Thyroid gland (tissue), 4 donors: ENCODE measurements at regions not wholly inside any gene's neighbourhood (a gene's known extent, or its start where the extent isn't known, plus 50 kb on each side); places are given as distances from the start of the nearest gene placed in this dataset.

Experiments
- DNase-seq, 2 donors: peaks; one replicate each; pipeline ENCODE4 v3.0.0-alpha.2; 2019
- H3K27ac ChIP-seq, 3 donors: fragments of 200-600 bp; sonication (generic); 1 replicate in 2 of 3; 2 replicates in 1 of 3; pipeline ENCODE4 v1.5.1; 2016 to 2019; ENCODE audit warnings: mild to moderate bottlenecking in 1 of 3, moderate library complexity in 1 of 3
- H3K27me3 ChIP-seq: fragments of 200-600 bp; sonication (generic); one replicate; pipeline ENCODE4 v1.5.1; 2019
- H3K36me3 ChIP-seq, 2 donors: fragments of 200-600 bp; sonication (generic); one replicate each; pipeline ENCODE4 v1.5.1; 2016 to 2019
- H3K4me1 ChIP-seq, 2 donors: fragments of 200-600 bp; sonication (generic); one replicate each; pipeline ENCODE4 v1.5.1; 2017 to 2019
- H3K4me3 ChIP-seq, 3 donors: fragments of 200-600 bp; sonication (generic); replicated peaks in 1 of 3; 1 replicate in 2 of 3; 2 replicates in 1 of 3; pipeline ENCODE4 v1.5.1; 2016; ENCODE audit warnings: mild to moderate bottlenecking in 1 of 3
- H3K9me3 ChIP-seq: fragments of 200-600 bp; sonication (generic); one replicate; pipeline ENCODE4 v1.5.1; 2017
- CTCF ChIP-seq, 6 experiments: fragments of 200-600 bp in 3 of 6; fragments of 450-650 bp in 3 of 6; sonication (generic) in 3 of 6; IDR thresholded peaks; one replicate each; pipeline ENCODE4 v1.5.1; 2016 to 2019; ENCODE audit warnings: antibody characterized with exemption in 6 of 6, mild to moderate bottlenecking in 2 of 6, inconsistent platforms in 1 of 6, moderate library complexity in 1 of 6
- POLR2A ChIP-seq, 2 donors: fragments of 450-650 bp; IDR thresholded peaks; one replicate each; pipeline ENCODE4 v1.6.1; 2017; ENCODE audit warnings: antibody characterized with exemption in 2 of 2, mild to moderate bottlenecking in 2 of 2, moderate library complexity in 1 of 2
- WGBS, 2 donors: methylation state at CpG; one replicate each; pipeline ENCODE4 v1.1.5; 2017; 5-methylcytosine and 5-hydroxymethylcytosine counted together
- intact Hi-C: fragments of 100-400 bp; cut with DNase I; formaldehyde crosslinking; loops from one replicate; pipeline ENCODE4 v1.15.1; 2023

- 90 to 96% methylated on average over 6 of the region's 6 CpGs for WGBS, 2 donors
- Histone ChIP-seq H3K4me1 (no peaks in the 10 kb centered on the region), H3K27ac (no peak overlapping the region), H3K36me3 (no peaks in the 10 kb centered on the region), H3K27me3 (no peaks in the 10 kb centered on the region), H3K4me3 (no peak overlapping the region), H3K9me3 (no peaks in the 10 kb centered on the region)
- intact Hi-C loops: no loop called here
- TF ChIP-seq CTCF (IDR thresholded peaks at IDR 0.05) (no peak), POLR2A (IDR thresholded peaks at IDR 0.05) (no peak)
- no peak for DNase-seq
These were observed 408.0 kb downstream of the BRD1 start for GRCh38 chr22:49419661-49420060.

- no peak for DNase-seq
- no peaks in the 10 kb centered on the region for H3K27me3 ChIP-seq
- no peaks in the 10 kb centered on the region for H3K36me3 ChIP-seq
- no peak overlapping the region for H3K4me3 ChIP-seq
- no peak for TF ChIP-seq POLR2A (IDR thresholded peaks at IDR 0.05)
- no peak for TF ChIP-seq CTCF (IDR thresholded peaks at IDR 0.05)
- H3K4me1 ChIP-seq: no peaks in the 10 kb centered on the region
- 87 to 90% methylated on average over 12 of the region's 12 CpGs for WGBS, 2 donors
- intact Hi-C loops: no loop called here
- H3K27ac ChIP-seq: no peak overlapping the region
- H3K9me3 ChIP-seq: no peaks in the 10 kb centered on the region
These were observed 408.7 kb downstream of the BRD1 start for GRCh38 chr22:49418943-49419342.

GRCh38 chr22:49418341-49418894 is 409.3 kb downstream of the BRD1 start:
- Histone ChIP-seq H3K36me3 (no peaks in the 10 kb centered on the region), H3K27me3 (no peaks in the 10 kb centered on the region), H3K4me3 (no peak overlapping the region), H3K27ac (no peak overlapping the region), H3K9me3 (no peaks in the 10 kb centered on the region), H3K4me1 (no peaks in the 10 kb centered on the region)
- no peak for TF ChIP-seq CTCF (IDR thresholded peaks at IDR 0.05)
- 90 to 91% methylated on average over 20 to 39 of the region's 39 CpGs for WGBS, 2 donors
- DNase-seq: no peak
- intact Hi-C loops: no loop called here

GRCh38 chr22:49417833-49418232 is 409.8 kb downstream of the BRD1 start:
- no peak for DNase-seq
- TF ChIP-seq POLR2A (IDR thresholded peaks at IDR 0.05): no peak
- no peak for TF ChIP-seq CTCF (IDR thresholded peaks at IDR 0.05)
- intact Hi-C loops: no loop called here
- 88 to 92% methylated on average over 13 of the region's 13 CpGs for WGBS, 2 donors
- Histone ChIP-seq H3K27me3 (no peaks in the 10 kb centered on the region), H3K36me3 (no peaks in the 10 kb centered on the region), H3K9me3 (no peaks in the 10 kb centered on the region), H3K4me1 (no peaks in the 10 kb centered on the region), H3K27ac (no peak overlapping the region), H3K4me3 (no peak overlapping the region)

- Histone ChIP-seq H3K4me1 (no peaks in the 10 kb centered on the region), H3K4me3 (no peak overlapping the region), H3K27ac (no peak overlapping the region), H3K9me3 (no peaks in the 10 kb centered on the region), H3K27me3 (no peaks in the 10 kb centered on the region), H3K36me3 (no peaks in the 10 kb centered on the region)
- TF ChIP-seq POLR2A (IDR thresholded peaks at IDR 0.05) (no peak), CTCF (IDR thresholded peaks at IDR 0.05) (no peak)
- DNase-seq: no peak
- 82 to 92% methylated on average over 6 to 7 of the region's 7 CpGs for WGBS, 2 donors
- intact Hi-C loops: no loop called here
These were observed 410.3 kb downstream of the BRD1 start for GRCh38 chr22:49417326-49417725.
